Large intestine (tissue), 3 donors: ENCODE measurements at regions not wholly inside any gene's neighbourhood (a gene's known extent, or its start where the extent isn't known, plus 50 kb on each side); places are given as distances from the start of the nearest gene placed in this dataset.

ENCODE experiments used
- DNase-seq, 2 donors: peaks; one replicate each; pipeline versions ENCODE4 v3.0.0 to v3.0.0-alpha.2; 2013
- H3K27ac ChIP-seq: one replicate; pipeline ENCODE4 v1.5.1; 2013; ENCODE audit warnings: low read length
- H3K27me3 ChIP-seq: 2 replicates; pipeline ENCODE4 v1.6.1; 2013; ENCODE audit warnings: low read length; ENCODE audit not compliant: control insufficient read depth, insufficient read depth
- H3K36me3 ChIP-seq: 2 replicates; pipeline ENCODE4 v1.6.1; 2013; ENCODE audit warnings: low read length; ENCODE audit not compliant: control insufficient read depth, insufficient read depth
- H3K4me1 ChIP-seq: one replicate; pipeline ENCODE4 v1.6.1; 2013; ENCODE audit warnings: low read length; ENCODE audit not compliant: control insufficient read depth, insufficient read depth
- H3K4me3 ChIP-seq: one replicate; pipeline ENCODE4 v1.5.1; 2013; ENCODE audit warnings: low read length
- H3K9me3 ChIP-seq: one replicate; pipeline ENCODE4 v1.6.1; 2013; ENCODE audit warnings: mild to moderate bottlenecking, low read depth, low read length, moderate library complexity; ENCODE audit not compliant: control insufficient read depth
- WGBS: methylation state at CpG from one replicate; pipeline ENCODE4 v1.1.5; 2013; ENCODE audit warnings: low lambda C conversion rate; ENCODE audit not compliant: insufficient coverage; 5-methylcytosine and 5-hydroxymethylcytosine counted together

DNA sequence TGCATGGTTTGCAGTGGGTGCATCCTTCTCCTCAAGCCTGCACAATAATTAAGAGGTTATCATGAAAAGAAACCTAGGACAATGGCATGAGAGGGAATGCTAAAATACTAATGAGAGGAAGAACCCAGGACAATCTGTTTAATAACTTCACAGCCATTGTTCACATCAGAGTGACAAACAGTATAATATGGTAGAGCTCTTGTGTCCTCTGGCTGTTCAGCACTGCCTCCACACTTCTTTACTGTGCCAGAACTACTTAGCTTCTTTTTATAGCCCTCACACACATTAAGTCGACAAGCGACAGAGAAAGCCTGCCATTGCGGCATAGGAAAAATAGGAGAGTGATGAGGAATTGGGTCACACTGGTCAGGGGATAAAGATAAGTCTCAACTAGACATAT lies 65.0 kb upstream of the MEIS2 start:
- Histone ChIP-seq H3K36me3 (no peaks in the 10 kb centered on the region), H3K27me3 (no peaks in the 10 kb centered on the region), H3K27ac (no peak overlapping the region), H3K4me1 (no peaks in the 10 kb centered on the region), H3K9me3 (no peaks in the 10 kb centered on the region), H3K4me3 (no peak overlapping the region)
- 100% methylated on average over 2 of the region's 3 CpGs for WGBS
- no peak for DNase-seq

DNA sequence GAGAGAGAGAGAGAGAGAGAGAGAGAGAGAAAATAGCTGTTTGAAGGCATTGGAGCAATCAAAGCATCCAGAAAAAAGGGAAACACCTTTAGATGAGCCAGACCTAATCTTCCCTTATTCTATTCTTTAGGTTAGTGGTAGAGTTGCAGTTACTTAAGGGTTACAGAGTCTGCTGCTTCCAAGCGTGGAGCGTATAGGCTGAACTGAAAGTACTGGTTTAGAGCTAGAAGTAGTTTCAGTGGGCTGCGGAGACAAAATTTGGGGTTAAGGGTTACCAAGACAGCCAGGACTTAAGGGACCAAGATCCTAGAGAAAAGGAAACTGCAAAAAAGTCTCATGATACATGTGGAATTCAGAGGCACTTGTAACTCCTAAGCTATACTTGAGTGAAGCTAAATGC lies 66.1 kb upstream of the MEIS2 start:
- H3K4me1 ChIP-seq: no peaks in the 10 kb centered on the region
- WGBS: 87% methylated on average over 3 of the region's 3 CpGs
- H3K9me3 ChIP-seq: no peaks in the 10 kb centered on the region
- H3K27me3 ChIP-seq: no peaks in the 10 kb centered on the region
- H3K4me3 ChIP-seq: no peak overlapping the region
- DNase-seq: no peak
- H3K36me3 ChIP-seq: no peaks in the 10 kb centered on the region
- no peak overlapping the region for H3K27ac ChIP-seq

DNA sequence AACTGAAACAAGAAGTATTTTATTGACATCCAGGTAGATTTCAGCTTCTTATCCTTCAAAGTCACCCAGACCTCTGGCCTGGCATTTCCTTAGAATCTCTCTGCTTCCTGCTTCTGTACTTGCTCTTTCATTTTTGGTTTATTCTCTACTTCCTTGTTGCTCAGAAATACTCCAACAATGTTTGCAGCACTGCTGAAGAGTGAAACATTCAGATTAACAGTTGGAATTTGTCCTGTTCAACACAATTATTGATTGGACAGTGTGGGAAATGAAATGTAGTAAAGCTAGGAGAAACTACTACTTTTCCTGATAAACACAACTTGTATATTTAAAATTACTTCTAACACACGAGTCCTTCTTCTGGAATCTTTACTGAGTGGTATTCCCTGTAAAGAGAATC lies 81.0 kb upstream of the MEIS2 start:
- 50% methylated on average over 1 of the region's 1 CpG for WGBS
- no peaks in the 10 kb centered on the region for H3K9me3 ChIP-seq
- H3K4me1 ChIP-seq: no peaks in the 10 kb centered on the region
- no peak overlapping the region for H3K4me3 ChIP-seq
- H3K27ac ChIP-seq: no peak overlapping the region
- H3K27me3 ChIP-seq: no peaks in the 10 kb centered on the region
- DNase-seq: no peak
- no peaks in the 10 kb centered on the region for H3K36me3 ChIP-seq

DNA sequence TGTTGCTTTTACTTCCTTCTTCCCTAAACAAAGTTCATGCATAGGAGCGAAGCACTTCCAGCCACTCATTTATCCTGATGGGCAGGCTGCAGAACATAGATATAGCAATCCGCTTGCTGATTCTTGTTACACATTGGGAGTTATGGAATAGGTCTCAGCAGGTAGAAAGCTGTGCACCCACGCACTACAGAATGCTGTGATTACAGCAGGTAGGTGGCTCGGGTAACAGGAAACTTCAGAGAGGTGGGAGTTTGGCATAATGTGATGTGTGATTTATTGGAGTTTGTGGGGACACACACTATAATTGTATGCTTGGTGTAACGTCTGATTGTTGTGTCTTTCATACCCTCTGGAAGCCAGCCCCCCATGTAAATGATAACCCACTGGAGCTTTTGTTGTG lies 99.2 kb upstream of the MEIS2 start:
- WGBS: no CpG with 5 or more reads among the region's 5 CpGs

DNA sequence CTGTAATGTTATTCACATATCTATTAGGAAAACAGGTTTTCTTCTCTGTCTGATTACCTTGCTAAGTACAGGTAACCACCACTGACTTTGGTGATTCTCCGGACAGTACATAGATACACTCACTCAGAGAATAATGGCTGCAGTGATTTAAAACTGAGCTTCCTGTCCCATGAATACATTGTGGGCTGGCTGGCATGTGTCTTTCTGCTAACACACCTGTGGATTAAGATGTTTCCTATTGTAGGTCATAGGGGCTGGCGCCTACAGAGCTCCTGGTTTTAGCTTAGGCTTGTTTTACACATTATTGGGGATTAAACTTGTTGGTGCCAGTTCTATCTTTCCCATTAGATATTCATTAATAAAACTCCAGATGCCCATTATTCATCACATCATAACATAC lies 102.7 kb upstream of the MEIS2 start:
- Histone ChIP-seq H3K27ac (no peak overlapping the region), H3K27me3 (no peaks in the 10 kb centered on the region), H3K9me3 (no peaks in the 10 kb centered on the region), H3K4me1 (no peaks in the 10 kb centered on the region), H3K36me3 (no peaks in the 10 kb centered on the region), H3K4me3 (no peak overlapping the region)
- no peak for DNase-seq
- no CpG with 5 or more reads among the region's 2 CpGs for WGBS

More for the DNA sequence above, 99.2 kb upstream of the MEIS2 start:
- no peaks in the 10 kb centered on the region for H3K9me3 ChIP-seq
- DNase-seq: no peak
- H3K4me1 ChIP-seq: no peaks in the 10 kb centered on the region
- no peak overlapping the region for H3K4me3 ChIP-seq
- no peaks in the 10 kb centered on the region for H3K27me3 ChIP-seq
- H3K36me3 ChIP-seq: no peaks in the 10 kb centered on the region
- no peak overlapping the region for H3K27ac ChIP-seq

DNA sequence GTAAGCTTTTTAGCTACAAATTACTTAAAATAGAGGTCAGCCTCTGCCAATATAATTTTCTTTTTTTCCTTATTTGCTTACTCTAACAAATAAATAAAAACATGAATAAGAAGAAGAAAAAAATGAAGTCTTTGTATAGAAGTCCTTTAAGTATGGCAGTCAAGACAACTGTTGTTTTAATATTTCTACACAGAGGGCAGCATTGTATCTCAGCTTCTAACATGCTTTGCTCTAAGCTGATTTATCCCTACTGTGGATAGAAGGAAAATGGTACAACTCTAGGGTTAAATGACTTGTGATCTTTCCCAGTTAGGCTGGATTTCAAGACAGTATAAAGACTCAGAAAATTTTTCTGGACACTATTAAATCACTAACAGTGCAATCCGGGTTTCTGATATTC lies 104.3 kb upstream of the MEIS2 start:
- no peak overlapping the region for H3K27ac ChIP-seq
- no peak overlapping the region for H3K4me3 ChIP-seq
- WGBS: no CpG with 5 or more reads among the region's 1 CpG
- H3K4me1 ChIP-seq: no peaks in the 10 kb centered on the region
- no peaks in the 10 kb centered on the region for H3K27me3 ChIP-seq
- H3K9me3 ChIP-seq: no peaks in the 10 kb centered on the region
- no peaks in the 10 kb centered on the region for H3K36me3 ChIP-seq
- no peak for DNase-seq

DNA sequence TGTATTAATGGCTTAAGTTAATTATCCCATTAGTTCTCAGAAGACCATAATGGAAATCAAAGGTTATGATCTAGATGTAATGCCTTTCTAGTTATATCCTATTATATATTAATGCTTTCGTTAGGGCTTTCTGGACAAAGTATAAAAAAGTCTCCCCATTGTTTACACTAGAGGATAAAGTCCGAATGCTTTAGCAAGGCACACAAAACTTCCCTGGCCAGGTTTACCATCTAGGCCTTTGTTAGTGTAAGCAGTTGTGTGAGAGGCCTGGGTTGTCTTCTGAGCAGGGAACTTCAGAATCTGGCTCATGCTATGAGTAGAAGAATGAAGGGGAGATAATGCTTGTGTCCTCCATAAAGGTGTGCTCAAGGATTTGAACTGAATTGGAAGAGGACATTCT lies 106.3 kb upstream of the MEIS2 start:
- no CpG with 5 or more reads among the region's 2 CpGs for WGBS
- Histone ChIP-seq H3K9me3 (no peaks in the 10 kb centered on the region), H3K4me3 (no peak overlapping the region), H3K27ac (no peak overlapping the region), H3K27me3 (no peaks in the 10 kb centered on the region), H3K4me1 (no peaks in the 10 kb centered on the region), H3K36me3 (no peaks in the 10 kb centered on the region)
- DNase-seq: peak in 1 of 2 donors; percentile 36

DNA sequence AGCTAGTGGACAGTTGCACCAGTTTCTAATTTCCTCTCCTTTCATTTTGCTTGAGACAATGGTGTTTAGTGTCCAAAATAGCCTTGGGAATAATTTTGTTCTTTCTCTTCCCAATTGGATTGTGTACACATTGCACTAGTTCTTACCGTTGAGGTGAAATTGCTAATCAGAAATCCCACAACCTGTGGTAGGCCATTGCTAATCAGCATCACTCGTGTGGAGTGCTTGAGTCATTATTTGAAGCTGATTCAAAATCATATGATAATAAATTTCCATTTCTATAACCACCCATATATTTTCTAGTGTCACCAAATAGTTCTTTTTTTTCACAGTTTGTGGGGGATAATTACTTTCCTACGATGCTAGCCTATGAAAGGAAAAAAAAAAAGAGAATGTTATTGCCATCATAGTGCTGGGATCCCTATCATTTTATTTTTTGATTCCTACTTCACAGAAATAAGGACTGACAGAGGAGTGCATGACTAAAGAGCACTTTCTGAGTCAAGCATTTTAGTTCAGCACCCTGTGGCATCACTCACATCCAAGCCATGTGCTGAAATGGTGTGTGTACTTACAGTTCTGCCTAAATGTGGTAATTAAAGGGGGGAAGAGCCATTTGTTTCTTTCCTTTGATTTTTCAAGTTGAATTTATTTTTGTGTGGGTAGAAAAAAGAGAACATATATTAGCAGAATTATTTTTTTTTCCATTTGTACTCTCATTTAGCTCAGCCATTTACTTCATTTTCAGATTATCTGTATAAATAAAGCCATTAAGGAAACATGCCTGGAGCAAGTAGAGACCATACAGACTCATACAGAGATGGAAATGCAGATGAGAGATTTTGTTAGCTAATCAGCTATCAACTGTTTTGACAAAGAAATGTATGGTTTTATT lies 108.0 kb upstream of the MEIS2 start:
- 100% methylated on average over 1 of the region's 3 CpGs for WGBS
- DNase-seq: no peak
- H3K36me3 ChIP-seq: no peaks in the 10 kb centered on the region
- no peak overlapping the region for H3K4me3 ChIP-seq
- no peaks in the 10 kb centered on the region for H3K27me3 ChIP-seq
- H3K9me3 ChIP-seq: no peaks in the 10 kb centered on the region
- H3K27ac ChIP-seq: no peak overlapping the region
- H3K4me1 ChIP-seq: no peaks in the 10 kb centered on the region

DNA sequence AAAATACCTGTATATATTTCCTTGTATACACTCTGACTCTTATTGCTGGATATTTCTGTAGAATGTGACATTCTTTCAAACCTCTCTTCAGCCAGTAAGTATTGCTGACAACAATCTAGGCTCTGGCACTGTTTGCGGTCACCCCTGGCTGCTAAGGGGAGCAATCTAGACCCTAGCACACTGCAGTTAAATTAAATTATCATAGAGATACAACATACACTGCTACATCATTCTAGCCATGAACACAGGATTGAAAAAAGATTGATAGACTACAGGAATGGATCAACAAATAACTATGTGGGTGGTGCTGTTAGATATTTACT lies 108.7 kb upstream of the MEIS2 start:
- no peak for DNase-seq
- Histone ChIP-seq H3K4me1 (no peaks in the 10 kb centered on the region), H3K36me3 (no peaks in the 10 kb centered on the region), H3K9me3 (no peaks in the 10 kb centered on the region), H3K27me3 (no peaks in the 10 kb centered on the region), H3K4me3 (no peak overlapping the region), H3K27ac (no peak overlapping the region)
- no CpG with 5 or more reads among the region's 1 CpG for WGBS

DNA sequence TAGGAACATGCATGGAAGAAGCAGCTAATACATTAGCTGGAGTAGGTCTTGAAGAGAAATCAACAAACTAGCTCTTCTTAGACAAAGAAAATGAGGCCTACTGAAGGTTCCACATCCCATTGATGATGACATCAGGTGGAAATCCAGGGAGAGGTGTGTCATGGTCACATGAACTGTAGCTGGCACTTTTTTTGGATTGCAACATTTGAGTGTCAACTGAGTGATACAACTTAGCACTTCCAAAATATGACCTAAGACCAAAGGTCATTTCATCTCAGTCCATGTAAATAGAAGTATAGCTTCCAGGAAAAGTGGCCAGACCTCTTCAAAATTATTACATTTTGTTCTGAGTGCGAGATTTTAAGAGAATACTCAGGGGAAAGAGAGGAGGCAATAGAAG lies 117.2 kb upstream of the MEIS2 start:
- WGBS: 90% methylated on average over 1 of the region's 1 CpG
- DNase-seq: no peak
- Histone ChIP-seq H3K9me3 (no peaks in the 10 kb centered on the region), H3K4me3 (no peak overlapping the region), H3K4me1 (no peaks in the 10 kb centered on the region), H3K27me3 (no peaks in the 10 kb centered on the region), H3K27ac (no peak overlapping the region), H3K36me3 (no peaks in the 10 kb centered on the region)

DNA sequence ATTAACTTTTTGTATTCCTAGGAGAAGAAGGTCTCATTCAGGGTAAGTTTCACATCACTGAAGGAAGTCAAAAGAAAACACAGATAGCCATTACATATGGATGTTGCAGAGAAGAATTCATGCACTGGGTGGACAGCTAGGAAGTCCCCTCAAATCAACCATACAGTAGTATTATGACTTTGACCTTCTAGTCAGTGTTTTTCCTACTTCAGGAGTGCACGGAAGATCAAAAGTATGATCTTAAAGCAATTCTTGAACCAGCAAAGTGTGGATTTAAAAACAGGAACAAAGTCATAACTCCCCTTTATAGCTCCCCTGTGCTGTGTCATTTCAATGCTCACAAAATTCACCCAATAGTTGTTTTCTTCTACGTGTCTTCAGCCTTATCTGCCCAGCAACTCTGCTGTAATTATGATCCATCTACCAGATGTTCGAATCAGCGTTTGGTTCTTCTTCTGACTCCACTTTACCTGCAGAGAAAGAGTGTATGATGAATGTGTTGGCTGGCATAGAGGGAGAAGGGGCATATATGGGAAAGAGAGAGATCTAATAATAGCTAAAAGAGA lies 118.1 kb upstream of the MEIS2 start:
- no peaks in the 10 kb centered on the region for H3K36me3 ChIP-seq
- no peaks in the 10 kb centered on the region for H3K4me1 ChIP-seq
- no peak overlapping the region for H3K4me3 ChIP-seq
- no peaks in the 10 kb centered on the region for H3K27me3 ChIP-seq
- DNase-seq: no peak
- H3K9me3 ChIP-seq: no peaks in the 10 kb centered on the region
- WGBS: no CpG with 5 or more reads among the region's 4 CpGs
- no peak overlapping the region for H3K27ac ChIP-seq
